ENCODE measurements at regions not wholly inside any gene's neighbourhood (a gene's known extent, or its start where the extent isn't known, plus 50 kb on each side); places are given as distances from the start of the nearest gene placed in this dataset.

- ATAC-seq (no peak), DNase-seq (no peak)
- H3K4me1 ChIP-seq = no peaks in the 10 kb centered on the region
- 51 to 63% (median 62%) methylated on average over 5 of the region's 5 CpGs for WGBS, 3 donors
- H3K36me3 ChIP-seq (ENCODE audit: insufficient read depth in 1 of 2, low read depth in 1 of 2) = no peaks in the 10 kb centered on the region
- no peak for TF ChIP-seq CTCF (IDR thresholded peaks at IDR 0.05)
- no peaks in the 10 kb centered on the region for H3K27me3 ChIP-seq (ENCODE audit: insufficient read depth in 3 of 3, low read length in 2 of 3)
- no peak overlapping the region for H3K4me3 ChIP-seq
- no peak overlapping the region for H3K27ac ChIP-seq
- no peaks in the 10 kb centered on the region for H3K9me3 ChIP-seq
- intact Hi-C loops (cut with DNase I) = no loop called here
These were observed 217.5 kb downstream of the POLR1F start for GRCh38 chr7:19491371-19491770.

GRCh38 chr7:19489162-19489820 is 219.5 kb downstream of the POLR1F start:
- ATAC-seq (no peak), DNase-seq (peak in 1 of 2 donors; percentile 26)
- 66 to 70% (median 70%) methylated on average over 3 of the region's 3 CpGs for WGBS, 3 donors
- Histone ChIP-seq H3K36me3 (ENCODE audit: insufficient read depth in 1 of 2, low read depth in 1 of 2) (no peaks in the 10 kb centered on the region), H3K9me3 (no peaks in the 10 kb centered on the region), H3K4me3 (no peak overlapping the region), H3K27me3 (ENCODE audit: insufficient read depth in 3 of 3, low read length in 2 of 3) (no peaks in the 10 kb centered on the region), H3K4me1 (no peaks in the 10 kb centered on the region), H3K27ac (no peak overlapping the region)
- intact Hi-C loops (cut with DNase I) = no loop called here
- TF ChIP-seq CTCF (IDR thresholded peaks at IDR 0.05) = no peak

GRCh38 chr7:19488056-19488455 is 220.8 kb downstream of the POLR1F start:
- no peaks in the 10 kb centered on the region for H3K9me3 ChIP-seq
- H3K27me3 ChIP-seq (ENCODE audit: insufficient read depth in 3 of 3, low read length in 2 of 3) = no peaks in the 10 kb centered on the region
- ATAC-seq = no peak
- 83 to 85% (median 83%) methylated on average over 2 of the region's 2 CpGs for WGBS, 3 donors
- no peak for DNase-seq
- H3K4me1 ChIP-seq = no peaks in the 10 kb centered on the region
- no peaks in the 10 kb centered on the region for H3K36me3 ChIP-seq (ENCODE audit: insufficient read depth in 1 of 2, low read depth in 1 of 2)
- H3K27ac ChIP-seq = no peak overlapping the region
- TF ChIP-seq CTCF (IDR thresholded peaks at IDR 0.05) = no peak
- H3K4me3 ChIP-seq = no peak overlapping the region
- intact Hi-C loops (cut with DNase I) = no loop called here

GRCh38 chr7:19482628-19483027 is 226.2 kb downstream of the POLR1F start:
- Histone ChIP-seq H3K9me3 (no peaks in the 10 kb centered on the region), H3K27me3 (ENCODE audit: insufficient read depth in 3 of 3, low read length in 2 of 3) (no peaks in the 10 kb centered on the region), H3K4me1 (no peaks in the 10 kb centered on the region), H3K4me3 (no peak overlapping the region), H3K27ac (no peak overlapping the region), H3K36me3 (ENCODE audit: insufficient read depth in 1 of 2, low read depth in 1 of 2) (no peaks in the 10 kb centered on the region)
- no peak for TF ChIP-seq CTCF (IDR thresholded peaks at IDR 0.05)
- intact Hi-C loops (cut with DNase I) = no loop called here
- ATAC-seq = no peak
- 90 to 91% (median 91%) methylated on average over 2 of the region's 2 CpGs for WGBS, 3 donors
- DNase-seq = no peak

- no peaks in the 10 kb centered on the region for H3K27me3 ChIP-seq (ENCODE audit: insufficient read depth in 3 of 3, low read length in 2 of 3)
- DNase-seq = no peak
- H3K4me1 ChIP-seq = no peaks in the 10 kb centered on the region
- 84 to 91% (median 88%) methylated on average over 3 of the region's 3 CpGs for WGBS, 3 donors
- no peak for ATAC-seq
- no peak overlapping the region for H3K4me3 ChIP-seq
- no peak for TF ChIP-seq CTCF (IDR thresholded peaks at IDR 0.05)
- H3K9me3 ChIP-seq = no peaks in the 10 kb centered on the region
- H3K27ac ChIP-seq = no peak overlapping the region
- intact Hi-C loops (cut with DNase I) = no loop called here
- no peaks in the 10 kb centered on the region for H3K36me3 ChIP-seq (ENCODE audit: insufficient read depth in 1 of 2, low read depth in 1 of 2)
These were observed 228.5 kb downstream of the POLR1F start for GRCh38 chr7:19480383-19480782.
